ENCODE measurements at regions not wholly inside any gene's neighbourhood (a gene's known extent, or its start where the extent isn't known, plus 50 kb on each side); places are given as distances from the start of the nearest gene placed in this dataset.

DNA sequence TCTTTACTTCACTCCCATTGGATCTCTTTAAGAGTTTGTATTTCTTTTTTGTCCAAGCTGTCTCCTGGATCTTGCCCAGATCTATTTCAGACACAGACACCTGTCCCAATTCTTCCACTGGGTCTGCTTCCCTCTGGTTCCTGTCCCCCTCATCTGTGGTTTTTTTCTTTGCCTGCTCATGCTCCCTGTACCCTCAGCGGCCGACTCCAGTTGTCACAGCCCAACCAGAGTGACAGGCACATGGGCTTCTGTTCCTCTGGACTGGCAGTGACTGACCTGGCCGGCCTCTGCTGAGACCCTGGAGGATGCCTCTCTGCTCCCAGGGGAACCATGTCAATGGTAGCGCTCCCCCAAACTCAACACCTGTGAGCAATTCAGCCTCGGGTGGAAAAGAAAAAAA, 142.6 kb downstream of the WSCD1 start (continued):
- TF ChIP-seq, protein P1, sequence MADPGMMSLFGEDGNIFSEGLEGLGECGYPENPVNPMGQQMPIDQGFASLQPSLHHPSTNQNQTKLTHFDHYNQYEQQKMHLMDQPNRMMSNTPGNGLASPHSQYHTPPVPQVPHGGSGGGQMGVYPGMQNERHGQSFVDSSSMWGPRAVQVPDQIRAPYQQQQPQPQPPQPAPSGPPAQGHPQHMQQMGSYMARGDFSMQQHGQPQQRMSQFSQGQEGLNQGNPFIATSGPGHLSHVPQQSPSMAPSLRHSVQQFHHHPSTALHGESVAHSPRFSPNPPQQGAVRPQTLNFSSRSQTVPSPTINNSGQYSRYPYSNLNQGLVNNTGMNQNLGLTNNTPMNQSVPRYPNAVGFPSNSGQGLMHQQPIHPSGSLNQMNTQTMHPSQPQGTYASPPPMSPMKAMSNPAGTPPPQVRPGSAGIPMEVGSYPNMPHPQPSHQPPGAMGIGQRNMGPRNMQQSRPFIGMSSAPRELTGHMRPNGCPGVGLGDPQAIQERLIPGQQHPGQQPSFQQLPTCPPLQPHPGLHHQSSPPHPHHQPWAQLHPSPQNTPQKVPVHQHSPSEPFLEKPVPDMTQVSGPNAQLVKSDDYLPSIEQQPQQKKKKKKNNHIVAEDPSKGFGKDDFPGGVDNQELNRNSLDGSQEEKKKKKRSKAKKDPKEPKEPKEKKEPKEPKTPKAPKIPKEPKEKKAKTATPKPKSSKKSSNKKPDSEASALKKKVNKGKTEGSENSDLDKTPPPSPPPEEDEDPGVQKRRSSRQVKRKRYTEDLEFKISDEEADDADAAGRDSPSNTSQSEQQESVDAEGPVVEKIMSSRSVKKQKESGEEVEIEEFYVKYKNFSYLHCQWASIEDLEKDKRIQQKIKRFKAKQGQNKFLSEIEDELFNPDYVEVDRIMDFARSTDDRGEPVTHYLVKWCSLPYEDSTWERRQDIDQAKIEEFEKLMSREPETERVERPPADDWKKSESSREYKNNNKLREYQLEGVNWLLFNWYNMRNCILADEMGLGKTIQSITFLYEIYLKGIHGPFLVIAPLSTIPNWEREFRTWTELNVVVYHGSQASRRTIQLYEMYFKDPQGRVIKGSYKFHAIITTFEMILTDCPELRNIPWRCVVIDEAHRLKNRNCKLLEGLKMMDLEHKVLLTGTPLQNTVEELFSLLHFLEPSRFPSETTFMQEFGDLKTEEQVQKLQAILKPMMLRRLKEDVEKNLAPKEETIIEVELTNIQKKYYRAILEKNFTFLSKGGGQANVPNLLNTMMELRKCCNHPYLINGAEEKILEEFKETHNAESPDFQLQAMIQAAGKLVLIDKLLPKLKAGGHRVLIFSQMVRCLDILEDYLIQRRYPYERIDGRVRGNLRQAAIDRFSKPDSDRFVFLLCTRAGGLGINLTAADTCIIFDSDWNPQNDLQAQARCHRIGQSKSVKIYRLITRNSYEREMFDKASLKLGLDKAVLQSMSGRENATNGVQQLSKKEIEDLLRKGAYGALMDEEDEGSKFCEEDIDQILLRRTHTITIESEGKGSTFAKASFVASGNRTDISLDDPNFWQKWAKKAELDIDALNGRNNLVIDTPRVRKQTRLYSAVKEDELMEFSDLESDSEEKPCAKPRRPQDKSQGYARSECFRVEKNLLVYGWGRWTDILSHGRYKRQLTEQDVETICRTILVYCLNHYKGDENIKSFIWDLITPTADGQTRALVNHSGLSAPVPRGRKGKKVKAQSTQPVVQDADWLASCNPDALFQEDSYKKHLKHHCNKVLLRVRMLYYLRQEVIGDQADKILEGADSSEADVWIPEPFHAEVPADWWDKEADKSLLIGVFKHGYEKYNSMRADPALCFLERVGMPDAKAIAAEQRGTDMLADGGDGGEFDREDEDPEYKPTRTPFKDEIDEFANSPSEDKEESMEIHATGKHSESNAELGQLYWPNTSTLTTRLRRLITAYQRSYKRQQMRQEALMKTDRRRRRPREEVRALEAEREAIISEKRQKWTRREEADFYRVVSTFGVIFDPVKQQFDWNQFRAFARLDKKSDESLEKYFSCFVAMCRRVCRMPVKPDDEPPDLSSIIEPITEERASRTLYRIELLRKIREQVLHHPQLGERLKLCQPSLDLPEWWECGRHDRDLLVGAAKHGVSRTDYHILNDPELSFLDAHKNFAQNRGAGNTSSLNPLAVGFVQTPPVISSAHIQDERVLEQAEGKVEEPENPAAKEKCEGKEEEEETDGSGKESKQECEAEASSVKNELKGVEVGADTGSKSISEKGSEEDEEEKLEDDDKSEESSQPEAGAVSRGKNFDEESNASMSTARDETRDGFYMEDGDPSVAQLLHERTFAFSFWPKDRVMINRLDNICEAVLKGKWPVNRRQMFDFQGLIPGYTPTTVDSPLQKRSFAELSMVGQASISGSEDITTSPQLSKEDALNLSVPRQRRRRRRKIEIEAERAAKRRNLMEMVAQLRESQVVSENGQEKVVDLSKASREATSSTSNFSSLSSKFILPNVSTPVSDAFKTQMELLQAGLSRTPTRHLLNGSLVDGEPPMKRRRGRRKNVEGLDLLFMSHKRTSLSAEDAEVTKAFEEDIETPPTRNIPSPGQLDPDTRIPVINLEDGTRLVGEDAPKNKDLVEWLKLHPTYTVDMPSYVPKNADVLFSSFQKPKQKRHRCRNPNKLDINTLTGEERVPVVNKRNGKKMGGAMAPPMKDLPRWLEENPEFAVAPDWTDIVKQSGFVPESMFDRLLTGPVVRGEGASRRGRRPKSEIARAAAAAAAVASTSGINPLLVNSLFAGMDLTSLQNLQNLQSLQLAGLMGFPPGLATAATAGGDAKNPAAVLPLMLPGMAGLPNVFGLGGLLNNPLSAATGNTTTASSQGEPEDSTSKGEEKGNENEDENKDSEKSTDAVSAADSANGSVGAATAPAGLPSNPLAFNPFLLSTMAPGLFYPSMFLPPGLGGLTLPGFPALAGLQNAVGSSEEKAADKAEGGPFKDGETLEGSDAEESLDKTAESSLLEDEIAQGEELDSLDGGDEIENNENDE (IDR thresholded peaks at IDR 0.05; ENCODE audit: insufficient replicate concordance, low read length), result no peak
- TF ChIP-seq TCF12 (IDR thresholded peaks at IDR 0.05; ENCODE audit: low read depth, low read length) (no peak), NRF1 (IDR thresholded peaks at IDR 0.05; ENCODE audit: low read depth, low read length) (no peak), TEAD4 (IDR thresholded peaks at IDR 0.05; ENCODE audit: low read depth, low read length) (no peak), HDAC2 (IDR thresholded peaks at IDR 0.05; ENCODE audit: borderline replicate concordance in 1 of 2, low read depth in 2 of 2, low read length in 2 of 2) (no peak), SP1 (IDR thresholded peaks at IDR 0.05; ENCODE audit: low read depth, low read length) (no peak), POLR2AphosphoS5 (IDR thresholded peaks at IDR 0.05; ENCODE audit: low read depth, low read length) (no peak), JUN (IDR thresholded peaks at IDR 0.05; ENCODE audit: low read depth, low read length) (no peak), KDM1A (IDR thresholded peaks at IDR 0.05; ENCODE audit: borderline replicate concordance, low read length) (no peak), CHD1 (IDR thresholded peaks at IDR 0.05; ENCODE audit: low read depth, low read length) (no peak)
- TF ChIP-seq, protein P2, sequence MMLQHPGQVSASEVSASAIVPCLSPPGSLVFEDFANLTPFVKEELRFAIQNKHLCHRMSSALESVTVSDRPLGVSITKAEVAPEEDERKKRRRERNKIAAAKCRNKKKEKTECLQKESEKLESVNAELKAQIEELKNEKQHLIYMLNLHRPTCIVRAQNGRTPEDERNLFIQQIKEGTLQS (IDR thresholded peaks at IDR 0.05; ENCODE audit: insufficient read depth, low read depth, low read length), result no peak

All from H1 (cell line).